Suprapubic skin (tissue), 3 donors: ENCODE measurements at regions not wholly inside any gene's neighbourhood (a gene's known extent, or its start where the extent isn't known, plus 50 kb on each side); places are given as distances from the start of the nearest gene placed in this dataset.
"Not testable (repeated sequence)": the region's sequence is repeated elsewhere in the genome, so short reads cannot be mapped to it uniquely, and the experiment has no call there.

Experiments
- CTCF ChIP-seq, 2 donors: fragments of 200-600 bp in 1 of 2; fragments of 450-650 bp in 1 of 2; sonication (generic) in 1 of 2; IDR thresholded peaks; one replicate each; pipeline ENCODE4 v1.5.1; 2016 to 2019; ENCODE audit warnings: antibody characterized with exemption in 2 of 2, mild to moderate bottlenecking in 1 of 2, moderate library complexity in 1 of 2
- POLR2A ChIP-seq, 2 donors: fragments of 450-650 bp; IDR thresholded peaks; one replicate each; pipeline ENCODE4 v1.6.1; 2017; ENCODE audit warnings: antibody characterized with exemption in 2 of 2, mild to moderate bottlenecking in 2 of 2, moderate library complexity in 2 of 2

DNA sequence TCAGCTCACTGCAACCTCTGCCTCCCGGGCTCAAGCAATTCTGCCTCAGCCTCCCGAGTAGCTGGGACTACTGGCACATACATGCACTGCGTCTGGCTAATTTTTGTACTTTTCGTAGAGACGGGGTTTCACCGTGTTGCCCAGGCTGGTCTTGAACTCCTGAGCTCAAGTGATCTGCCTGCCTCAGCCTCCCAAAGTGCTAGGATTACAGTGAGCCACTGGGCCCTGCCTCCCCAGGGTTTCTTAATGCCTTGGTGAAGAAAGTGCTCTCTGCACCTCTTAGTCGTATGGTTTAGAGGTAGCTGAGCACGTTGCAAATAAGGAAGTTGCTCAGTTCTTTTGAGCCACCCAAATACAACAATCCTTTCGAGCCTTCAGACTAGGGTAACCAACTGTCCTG lies 1098.5 kb downstream of the TBC1D22A start:
- not testable (repeated sequence) for TF ChIP-seq CTCF, POLR2A (IDR thresholded peaks at IDR 0.05)
